Astrocyte of the cerebellum (primary cell): ENCODE measurements at regions not wholly inside any gene's neighbourhood (a gene's known extent, or its start where the extent isn't known, plus 50 kb on each side); places are given as distances from the start of the nearest gene placed in this dataset.
"Not testable (repeated sequence)": the region's sequence is repeated elsewhere in the genome, so short reads cannot be mapped to it uniquely, and the experiment has no call there.

Experiments used
- DNase-seq: peaks from one replicate; pipeline ENCODE4 v3.0.0-alpha.2; 2011; ENCODE audit warnings: low read depth
- H3K4me3 ChIP-seq: 2 replicates; pipeline ENCODE4 v1.5.1; 2011; ENCODE audit warnings: mild to moderate bottlenecking, low read depth, low read length, moderate library complexity
- in situ Hi-C: cut with HindIII; loops from 2 replicates; pipeline ENCODE4 v1.10.0; 2017; ENCODE audit warnings: low sequenced_read_pairs
- TF ChIP-seq, protein P1 (sequence below): IDR thresholded peaks from 2 replicates; pipeline ENCODE4 v1.5.1; 2012; ENCODE audit warnings: low read length, low read depth, moderate library complexity, mild to moderate bottlenecking; ENCODE audit errors: missing control alignments

DNA sequence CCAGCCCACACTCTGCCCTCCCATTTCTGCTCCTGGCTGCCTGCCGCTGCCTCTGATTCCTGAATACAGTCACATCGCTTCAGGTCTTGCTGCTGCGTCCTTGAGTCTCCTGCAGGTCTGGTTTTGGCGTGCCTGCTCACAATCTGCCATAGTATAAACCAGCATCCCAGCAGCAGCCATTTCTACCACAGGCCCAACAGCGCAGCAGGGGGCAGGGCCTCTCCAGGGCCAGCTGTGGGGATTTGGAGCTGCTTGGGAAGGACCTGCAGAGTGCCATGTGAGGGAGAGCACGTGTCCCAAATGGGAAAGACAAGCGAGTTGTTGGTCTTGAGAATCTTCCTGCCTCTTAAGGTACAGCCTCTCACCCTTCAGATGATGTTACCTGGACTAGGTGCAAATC lies 398.3 kb upstream of the PPP2R3A start:
- no peak for DNase-seq
- TF ChIP-seq, protein P1, sequence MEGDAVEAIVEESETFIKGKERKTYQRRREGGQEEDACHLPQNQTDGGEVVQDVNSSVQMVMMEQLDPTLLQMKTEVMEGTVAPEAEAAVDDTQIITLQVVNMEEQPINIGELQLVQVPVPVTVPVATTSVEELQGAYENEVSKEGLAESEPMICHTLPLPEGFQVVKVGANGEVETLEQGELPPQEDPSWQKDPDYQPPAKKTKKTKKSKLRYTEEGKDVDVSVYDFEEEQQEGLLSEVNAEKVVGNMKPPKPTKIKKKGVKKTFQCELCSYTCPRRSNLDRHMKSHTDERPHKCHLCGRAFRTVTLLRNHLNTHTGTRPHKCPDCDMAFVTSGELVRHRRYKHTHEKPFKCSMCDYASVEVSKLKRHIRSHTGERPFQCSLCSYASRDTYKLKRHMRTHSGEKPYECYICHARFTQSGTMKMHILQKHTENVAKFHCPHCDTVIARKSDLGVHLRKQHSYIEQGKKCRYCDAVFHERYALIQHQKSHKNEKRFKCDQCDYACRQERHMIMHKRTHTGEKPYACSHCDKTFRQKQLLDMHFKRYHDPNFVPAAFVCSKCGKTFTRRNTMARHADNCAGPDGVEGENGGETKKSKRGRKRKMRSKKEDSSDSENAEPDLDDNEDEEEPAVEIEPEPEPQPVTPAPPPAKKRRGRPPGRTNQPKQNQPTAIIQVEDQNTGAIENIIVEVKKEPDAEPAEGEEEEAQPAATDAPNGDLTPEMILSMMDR, result no peak
- in situ Hi-C loops, result no loop called here
- no peak overlapping the region for H3K4me3 ChIP-seq

DNA sequence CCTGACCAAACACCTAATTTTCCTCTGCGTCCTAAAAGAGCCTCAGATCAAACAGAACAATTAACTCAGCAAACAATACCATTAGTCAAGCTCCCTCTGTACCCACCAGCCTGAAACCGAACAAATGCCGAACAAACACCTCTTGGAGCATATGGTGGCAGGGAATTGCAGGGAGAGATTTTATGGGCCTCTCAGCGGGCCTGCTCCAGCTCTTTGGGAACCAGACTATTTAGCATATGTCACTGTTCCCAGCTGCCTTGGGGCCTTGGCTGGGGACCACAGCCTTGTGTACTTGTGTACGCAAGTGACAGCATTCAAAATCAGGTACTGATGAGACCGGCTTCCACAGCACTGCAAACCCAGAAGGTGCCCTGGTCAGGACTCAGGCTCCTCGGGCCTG lies 388.8 kb upstream of the PPP2R3A start:
- DNase-seq, result no peak
- TF ChIP-seq, protein P1, result no peak
- in situ Hi-C loops, result no loop called here
- no peak overlapping the region for H3K4me3 ChIP-seq

DNA sequence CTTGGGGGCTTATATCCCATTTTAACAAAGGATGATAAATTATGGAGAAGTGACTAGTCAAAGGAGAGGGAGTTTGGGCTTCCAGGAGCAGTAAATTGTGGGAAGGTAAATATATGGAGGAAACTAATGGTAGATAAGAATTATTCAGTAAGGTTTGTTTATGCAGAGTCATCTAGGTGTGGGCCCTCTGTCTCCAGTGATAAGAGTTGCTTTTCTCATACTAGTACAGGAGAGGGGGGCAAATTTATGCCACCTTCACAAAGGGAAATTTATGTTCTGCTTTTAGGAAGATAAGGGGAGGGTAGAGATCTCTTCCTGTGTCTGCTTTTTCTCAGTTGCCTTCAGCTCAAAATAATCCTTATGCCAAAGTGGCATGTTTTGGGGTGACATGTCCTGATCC lies 383.7 kb upstream of the PPP2R3A start:
- TF ChIP-seq, protein P1, result no peak
- DNase-seq, result no peak
- H3K4me3 ChIP-seq, result no peak overlapping the region
- in situ Hi-C loops, result no loop called here

DNA sequence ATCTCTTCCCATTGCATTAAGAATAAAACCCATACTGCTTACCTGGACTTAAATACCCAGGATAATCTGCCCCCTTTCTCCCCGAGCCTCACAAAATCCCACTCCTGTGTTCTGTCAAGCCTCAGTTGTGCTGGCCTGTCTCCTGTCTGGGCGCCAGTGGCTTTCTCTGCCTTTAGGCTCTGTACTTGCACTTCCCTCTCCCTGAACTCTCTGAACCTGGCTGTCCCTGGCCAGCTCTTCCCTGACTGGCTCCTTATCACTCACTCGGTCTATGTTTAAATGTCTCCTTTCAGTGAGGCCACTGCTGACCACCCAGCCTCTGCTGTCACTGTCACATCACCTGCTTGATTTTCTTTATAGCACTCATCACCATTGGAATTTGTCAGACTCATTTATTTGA lies 382.7 kb upstream of the PPP2R3A start:
- H3K4me3 ChIP-seq, result no peak overlapping the region
- no peak for DNase-seq
- in situ Hi-C loops, result no loop called here
- TF ChIP-seq, protein P1, result no peak

DNA sequence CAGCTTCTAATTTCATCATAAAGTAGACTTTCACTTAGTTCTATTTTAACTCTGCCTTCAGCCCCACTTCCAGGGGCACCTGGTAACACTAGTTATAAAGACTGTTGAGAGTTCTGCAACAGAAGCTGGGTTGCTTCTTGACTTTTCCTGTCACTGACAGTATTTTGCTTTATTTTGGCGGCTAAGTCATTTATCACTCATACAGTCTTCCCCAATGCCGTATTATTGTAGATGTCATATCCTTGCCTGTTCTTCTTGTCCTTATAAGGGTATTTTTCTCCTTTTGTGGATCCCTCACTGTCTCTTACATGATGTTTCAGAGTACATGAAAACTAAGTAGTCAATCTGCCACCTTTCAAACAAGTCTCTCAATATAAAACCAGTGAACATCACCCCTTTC lies 369.0 kb upstream of the PPP2R3A start:
- in situ Hi-C loops, result no loop called here
- TF ChIP-seq, protein P1, result no peak
- DNase-seq, result no peak
- no peak overlapping the region for H3K4me3 ChIP-seq

- TF ChIP-seq, protein P1, result no peak
- H3K4me3 ChIP-seq, result no peak overlapping the region
- DNase-seq, result no peak
- in situ Hi-C loops, result no loop called here
Observed at GRCh38 chr3:135597855-135598254, 367.7 kb upstream of the PPP2R3A start.

- TF ChIP-seq, protein P1, result no peak
- no peak for DNase-seq
- in situ Hi-C loops, result no loop called here
- H3K4me3 ChIP-seq, result no peak overlapping the region
Observed at GRCh38 chr3:135598597-135598996, 366.9 kb upstream of the PPP2R3A start.

GRCh38 chr3:135604512-135604911 lies 361.0 kb upstream of the PPP2R3A start:
- H3K4me3 ChIP-seq, in situ Hi-C loops, DNase-seq: not testable (repeated sequence)
